H1 (cell line): ENCODE measurements at regions not wholly inside any gene's neighbourhood (a gene's known extent, or its start where the extent isn't known, plus 50 kb on each side); places are given as distances from the start of the nearest gene placed in this dataset.
A peak's percentile ranks its signal among the peaks of the same experiment; 100 is the strongest.

Experiments
- CTCF ChIA-PET: fragments of 300-600 bp; sonication (Branson Sonifier 250); formaldehyde crosslinking; loops from one replicate; lab custom pipeline; 2021; ENCODE audit not compliant: partially characterized antibody; lab: Charles Lee
- POLR2A ChIA-PET: fragments of 300-600 bp; sonication (Branson Sonifier 250); formaldehyde crosslinking; loops from one replicate; lab custom pipeline; 2021; ENCODE audit warnings: inconsistent platforms; ENCODE audit not compliant: partially characterized antibody; lab: Charles Lee
- DNase-seq, 2 experiments: peaks; one replicate each; pipeline versions ENCODE4 v3.0.0 to v3.0.0-alpha.2; 2010 to 2022; ENCODE audit warnings: low spot score in 2 of 2, low read depth in 1 of 2, mixed read lengths in 1 of 2
- FAIRE-seq: peaks from 2 replicates; lab custom pipeline; 2011; peaks lifted over from hg19 to GRCh38; lab: Jason Lieb, UNC
- H2AFZ ChIP-seq: 2 replicates; pipeline ENCODE4 v1.8.1; 2012; ENCODE audit warnings: low read length, inconsistent platforms
- H2AK5ac ChIP-seq: 2 replicates; pipeline ENCODE4 v1.6.1; 2013; ENCODE audit warnings: low read depth, low read length
- H2BK120ac ChIP-seq: replicated peaks from 2 replicates; pipeline ENCODE3; 2013; ENCODE audit warnings: low read depth, low read length, inconsistent platforms
- H2BK12ac ChIP-seq: 2 replicates; pipeline ENCODE4 v1.6.1; 2013; ENCODE audit warnings: low read depth, low read length
- H2BK15ac ChIP-seq: 2 replicates; pipeline ENCODE4 v1.6.1; 2013; ENCODE audit warnings: low read length
- H2BK20ac ChIP-seq: 2 replicates; pipeline ENCODE4 v1.6.1; 2013; ENCODE audit warnings: low read length
- H2BK5ac ChIP-seq: 2 replicates; pipeline ENCODE4 v1.6.1; 2013; ENCODE audit warnings: low read depth, low read length
- H3K14ac ChIP-seq: 2 replicates; pipeline ENCODE4 v1.6.1; 2013; ENCODE audit warnings: inconsistent platforms; ENCODE audit not compliant: insufficient read length
- H3K18ac ChIP-seq: 2 replicates; pipeline ENCODE4 v1.6.1; 2013; ENCODE audit warnings: low read length; ENCODE audit errors: extremely low read depth
- H3K23ac ChIP-seq: 2 replicates; pipeline ENCODE4 v1.6.1; 2013; ENCODE audit warnings: inconsistent platforms; ENCODE audit not compliant: insufficient read length
- H3K23me2 ChIP-seq: 2 replicates; pipeline ENCODE4 v1.6.1; 2013; ENCODE audit warnings: low read depth, low read length
- H3K27ac ChIP-seq: 2 replicates; pipeline ENCODE4 v1.6.1; 2011; ENCODE audit warnings: low read depth, low read length, inconsistent platforms
- H3K27me3 ChIP-seq, 4 experiments: replicated peaks in 1 of 4; 1 replicate in 1 of 4; 2 replicates in 3 of 4; pipeline versions ENCODE4 v1.6.1 to v1.8.1; 2011 to 2013; ENCODE audit warnings: low read length in 3 of 4, mild to moderate bottlenecking in 3 of 4, inconsistent platforms in 2 of 4, mixed read lengths in 2 of 4, moderate library complexity in 1 of 4; ENCODE audit not compliant: control insufficient read depth in 3 of 4, insufficient read depth in 3 of 4; ENCODE audit errors: extremely low read depth in 1 of 4
- H3K36me3 ChIP-seq, 4 experiments: 2 replicates each; pipeline versions ENCODE4 v1.6.1 to v1.8.1; 2011 to 2013; ENCODE audit warnings: mild to moderate bottlenecking in 4 of 4, low read length in 3 of 4, moderate library complexity in 2 of 4, control low read depth in 1 of 4, inconsistent platforms in 1 of 4; ENCODE audit not compliant: insufficient read depth in 4 of 4, control insufficient read depth in 2 of 4
- H3K4ac ChIP-seq: replicated peaks from 2 replicates; pipeline ENCODE3; 2013; ENCODE audit warnings: low read length, low read depth, mixed read lengths, inconsistent platforms; ENCODE audit not compliant: insufficient read length
- H3K4me1 ChIP-seq, 4 experiments: replicated peaks in 1 of 4; 1 replicate in 1 of 4; 2 replicates in 3 of 4; pipeline versions ENCODE4 v1.6.1 to v1.8.1; 2011 to 2013; ENCODE audit warnings: low read length in 3 of 4, inconsistent platforms in 2 of 4, mixed read lengths in 1 of 4; ENCODE audit not compliant: insufficient read depth in 4 of 4, control insufficient read depth in 3 of 4
- H3K4me2 ChIP-seq, 2 experiments: 2 replicates each; pipeline versions ENCODE4 v1.6.1 to v1.8.1; 2011 to 2013; ENCODE audit warnings: low read depth in 2 of 2, low read length in 2 of 2, control low read depth in 1 of 2, inconsistent platforms in 1 of 2, mild to moderate bottlenecking in 1 of 2; ENCODE audit not compliant: insufficient read depth in 1 of 2
- H3K4me3 ChIP-seq, 4 experiments: fragments of 200-600, 300-600 bp in 1 of 4; sonication (generic), shearing (Covaris generic), sonication (Bioruptor Twin) in 1 of 4; 2 replicates each; pipeline versions ENCODE4 v1.5.1 to v1.8.1; 2011 to 2016; ENCODE audit warnings: low read length in 4 of 4, low read depth in 3 of 4, control low read depth in 2 of 4, inconsistent platforms in 2 of 4, mild to moderate bottlenecking in 2 of 4, mixed read lengths in 1 of 4, moderate library complexity in 1 of 4; ENCODE audit not compliant: insufficient read depth in 2 of 4; ENCODE audit errors: extremely low read depth in 1 of 4
- H3K56ac ChIP-seq: replicated peaks from 2 replicates; pipeline ENCODE3; 2013; ENCODE audit warnings: low read depth, mild to moderate bottlenecking, mixed read lengths, low read length, inconsistent platforms; ENCODE audit not compliant: insufficient read length
- H3K79me1 ChIP-seq: 2 replicates; pipeline ENCODE4 v1.6.1; 2013; ENCODE audit warnings: low read depth, low read length, control low read depth
- H3K79me2 ChIP-seq, 2 experiments: 2 replicates each; pipeline versions ENCODE4 v1.6.1 to v1.8.1; 2012 to 2013; ENCODE audit warnings: low read length in 2 of 2, mild to moderate bottlenecking in 2 of 2, inconsistent platforms in 1 of 2; ENCODE audit not compliant: insufficient read depth in 2 of 2, control insufficient read depth in 1 of 2
- H3K9ac ChIP-seq, 4 experiments: replicated peaks in 1 of 4; 1 replicate in 1 of 4; 2 replicates in 3 of 4; pipeline versions ENCODE4 v1.6.1 to v1.8.1; 2011 to 2013; ENCODE audit warnings: low read depth in 3 of 4, low read length in 3 of 4, control low read depth in 2 of 4, mild to moderate bottlenecking in 2 of 4, moderate library complexity in 2 of 4, inconsistent platforms in 1 of 4; ENCODE audit errors: extremely low read depth in 1 of 4
- H3K9me3 ChIP-seq, 2 experiments: 2 replicates each; pipeline versions ENCODE4 v1.6.1 to v1.8.1; 2012 to 2013; ENCODE audit warnings: mild to moderate bottlenecking in 2 of 2, moderate library complexity in 2 of 2, control low read depth in 1 of 2, inconsistent platforms in 1 of 2, low read depth in 1 of 2, low read length in 1 of 2, mixed read lengths in 1 of 2; ENCODE audit not compliant: insufficient read depth in 2 of 2
- H4K20me1 ChIP-seq, 2 experiments: replicated peaks in 1 of 2; 2 replicates each; pipeline versions ENCODE3 to v1.8.1; 2011 to 2013; ENCODE audit warnings: inconsistent platforms in 2 of 2, low read length in 2 of 2, mild to moderate bottlenecking in 1 of 2; ENCODE audit not compliant: insufficient read depth in 2 of 2, control insufficient read depth in 1 of 2
- H4K5ac ChIP-seq: 2 replicates; pipeline ENCODE4 v1.6.1; 2013; ENCODE audit warnings: low read length, low read depth, mixed read lengths, inconsistent platforms; ENCODE audit not compliant: insufficient read length
- H4K8ac ChIP-seq: 2 replicates; pipeline ENCODE4 v1.8.0; 2013; ENCODE audit warnings: mild to moderate bottlenecking, moderate library complexity, low read length, inconsistent platforms; ENCODE audit not compliant: insufficient read depth; ENCODE audit errors: extremely low read depth
- H4K91ac ChIP-seq: replicated peaks from 2 replicates; pipeline ENCODE3; 2013; ENCODE audit warnings: low read length, mixed read lengths, inconsistent platforms; ENCODE audit not compliant: insufficient read length
- SRF ChIP-seq: IDR thresholded peaks from 2 replicates; pipeline ENCODE4 v1.6.1; 2011; ENCODE audit warnings: mild to moderate bottlenecking, low read depth, low read length, moderate library complexity
- WGBS, 2 experiments: shearing (Covaris generic) in 1 of 2; methylation state at CpG; one replicate each; pipeline versions ENCODE4 v1.1.6 to v1.1.7; 2013 to 2015; ENCODE audit warnings: low lambda C conversion rate in 2 of 2, mixed read lengths in 2 of 2, inconsistent platforms in 1 of 2, low coverage in 1 of 2, missing lambda C conversion rate in 1 of 2; ENCODE audit not compliant: insufficient replicate concordance in 2 of 2, insufficient coverage in 1 of 2, insufficient read length in 1 of 2; ENCODE audit errors: extremely low coverage in 1 of 2, missing lambda C conversion rate in 1 of 2; 5-methylcytosine and 5-hydroxymethylcytosine counted together

DNA sequence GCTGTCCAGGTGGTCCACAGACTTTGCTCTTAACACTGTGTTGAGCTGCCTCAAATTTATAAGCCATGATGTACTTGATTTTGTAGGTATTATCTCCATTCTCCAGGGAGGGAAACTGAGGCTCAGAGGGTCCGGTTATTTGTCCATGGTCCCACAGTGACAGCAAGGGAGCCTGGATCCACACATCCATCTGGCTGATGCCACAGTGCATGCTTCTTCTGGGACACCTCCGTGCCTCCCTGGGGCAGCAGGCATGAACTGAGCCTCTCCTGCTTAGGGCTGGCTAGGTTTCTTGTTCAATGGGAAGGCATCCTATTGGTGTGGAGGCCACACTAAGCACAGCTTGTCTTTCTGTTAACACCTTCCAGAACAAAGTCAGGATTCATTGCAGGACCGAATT lies 317.3 kb downstream of the AJAP1 start:
- no peak overlapping the region for H3K9ac ChIP-seq
- H3K23ac ChIP-seq = no peak overlapping the region
- no peak overlapping the region for H3K4me2 ChIP-seq
- H3K23me2 ChIP-seq = no peaks in the 10 kb centered on the region
- 0 out of 2 replicates have a peak overlapping the region, but pooled peaks have one; percentile 33 for H2AK5ac ChIP-seq
- no peak overlapping the region for H3K14ac ChIP-seq
- no peak overlapping the region for H4K8ac ChIP-seq
- H3K27ac ChIP-seq = no peak overlapping the region
- no peaks in the 10 kb centered on the region for H3K79me2 ChIP-seq
- H3K4ac ChIP-seq = no peak overlapping the region
- H3K4me3 ChIP-seq = no peak overlapping the region
- H3K27me3 ChIP-seq = no peaks in the 10 kb centered on the region
- no peaks in the 10 kb centered on the region for H3K9me3 ChIP-seq
- no peak for TF ChIP-seq SRF
- TF ChIP-seq, all 59 proteins: peak for 0
- H3K56ac ChIP-seq = no peak overlapping the region
- FAIRE-seq (no peak), DNase-seq (no peak)
- H3K18ac ChIP-seq = no peak overlapping the region
- H2BK20ac ChIP-seq = no peak overlapping the region
- no peak overlapping the region for H2BK15ac ChIP-seq
- POLR2A ChIA-PET = no interaction called here
- no peak overlapping the region for H4K5ac ChIP-seq
- no peak overlapping the region for H2AFZ ChIP-seq
- no peaks in the 10 kb centered on the region for H3K36me3 ChIP-seq
- 83% methylated on average over 3 of the region's 3 CpGs; no CpG with 5 or more reads in 1 of the 2 experiments for WGBS, 2 experiments
- H4K91ac ChIP-seq = no peak overlapping the region
- no peak overlapping the region for H2BK120ac ChIP-seq
- H2BK12ac ChIP-seq = peak overlapping the region; percentile 4; the same call in 1 of the 2 replicates
- no peaks in the 10 kb centered on the region for H3K4me1 ChIP-seq
- H2BK5ac ChIP-seq = no peak overlapping the region
- CTCF ChIA-PET = no interaction called here
- no peaks in the 10 kb centered on the region for H3K79me1 ChIP-seq
- no peaks in the 10 kb centered on the region for H4K20me1 ChIP-seq
